EH (cell line): ENCODE measurements at regions not wholly inside any gene's neighbourhood (a gene's known extent, or its start where the extent isn't known, plus 50 kb on each side); places are given as distances from the start of the nearest gene placed in this dataset.
A peak's percentile ranks its signal among the peaks of the same experiment; 100 is the strongest.
"Not testable (repeated sequence)": the region's sequence is repeated elsewhere in the genome, so short reads cannot be mapped to it uniquely, and the experiment has no call there.

ENCODE experiments used
- DNase-seq: peaks from one replicate; pipeline ENCODE4 v3.0.0-alpha.2; 2015; ENCODE audit warnings: low read depth

- no peak for DNase-seq
Observed at GRCh38 chr6:106884576-106884975, 90.0 kb downstream of the CD24 start.

GRCh38 chr6:106883808-106884262 is 90.7 kb downstream of the CD24 start:
- DNase-seq, result no peak

- no peak for DNase-seq
Observed at GRCh38 chr6:106882601-106883518, 91.7 kb downstream of the CD24 start.

- no peak for DNase-seq
Observed at GRCh38 chr6:106882138-106882537, 92.4 kb downstream of the CD24 start.

GRCh38 chr6:106880952-106881351 is 93.6 kb downstream of the CD24 start:
- no peak for DNase-seq

- no peak for DNase-seq
Observed at GRCh38 chr6:106875782-106876321, 98.7 kb downstream of the CD24 start.

GRCh38 chr6:106874481-106874880 is 100.0 kb downstream of the CD24 start:
- DNase-seq, result no peak

- peak; percentile 7 for DNase-seq
Observed at GRCh38 chr6:106872049-106872448, 102.5 kb downstream of the CD24 start.

GRCh38 chr6:106870824-106871717 is 103.5 kb downstream of the CD24 start:
- peak; percentile 36 for DNase-seq

GRCh38 chr6:106870069-106870468 is 104.5 kb downstream of the CD24 start:
- peak; percentile 84 for DNase-seq

- DNase-seq, result no peak
Observed at GRCh38 chr6:106869203-106869602, 105.3 kb downstream of the CD24 start.

GRCh38 chr6:106866875-106867658 is 107.5 kb downstream of the CD24 start:
- no peak for DNase-seq

GRCh38 chr6:106862858-106863257 is 111.7 kb downstream of the CD24 start:
- DNase-seq, result no peak

GRCh38 chr6:106860940-106861339 is 113.6 kb downstream of the CD24 start:
- DNase-seq, result no peak

GRCh38 chr6:106858653-106859092 is 115.9 kb downstream of the CD24 start:
- peak; percentile 45 for DNase-seq

- no peak for DNase-seq
Observed at GRCh38 chr6:106857771-106858652, 116.5 kb downstream of the CD24 start.

GRCh38 chr6:106857310-106857709 is 117.2 kb downstream of the CD24 start:
- DNase-seq, result not testable (repeated sequence)

- DNase-seq, result no peak
Observed at GRCh38 chr6:106856227-106856874, 118.2 kb downstream of the CD24 start.

- no peak for DNase-seq
Observed at GRCh38 chr6:106855117-106855516, 119.4 kb downstream of the CD24 start.
